Stimulated activated CD8-positive, alpha-beta memory T cell treated with anti-CD3 and anti-CD28 coated beads, Interleukin-15, amount 100 ng/mL, for 4 hours (primary cell): ENCODE measurements at regions not wholly inside any gene's neighbourhood (a gene's known extent, or its start where the extent isn't known, plus 50 kb on each side); places are given as distances from the start of the nearest gene placed in this dataset.

Source experiments
- DNase-seq, 2 donors: peaks; one replicate each; pipeline ENCODE4 v3.0.0-alpha.2; 2020; ENCODE audit warnings: low read depth in 2 of 2

GRCh38 chr10:2256241-2256640, 518.9 kb upstream of the ADARB2 start:
- DNase-seq = no peak

- no peak for DNase-seq
These were observed 514.8 kb upstream of the ADARB2 start for GRCh38 chr10:2252096-2252495.

- DNase-seq = no peak
These were observed 514.3 kb upstream of the ADARB2 start for GRCh38 chr10:2251631-2252030.

GRCh38 chr10:2246747-2247146, 509.4 kb upstream of the ADARB2 start:
- no peak for DNase-seq

GRCh38 chr10:2245580-2245979, 508.3 kb upstream of the ADARB2 start:
- no peak for DNase-seq

- no peak for DNase-seq
These were observed 507.1 kb upstream of the ADARB2 start for GRCh38 chr10:2244471-2244870.

GRCh38 chr10:2236876-2237275, 499.6 kb upstream of the ADARB2 start:
- DNase-seq = no peak

GRCh38 chr10:2232479-2232878, 495.2 kb upstream of the ADARB2 start:
- no peak for DNase-seq

GRCh38 chr10:2230478-2230877, 493.2 kb upstream of the ADARB2 start:
- DNase-seq = no peak

- DNase-seq = no peak
These were observed 491.1 kb upstream of the ADARB2 start for GRCh38 chr10:2228320-2228901.

GRCh38 chr10:2225609-2226008, 488.3 kb upstream of the ADARB2 start:
- no peak for DNase-seq

- DNase-seq = no peak
These were observed 486.4 kb upstream of the ADARB2 start for GRCh38 chr10:2223548-2224320.

- no peak for DNase-seq
These were observed 485.3 kb upstream of the ADARB2 start for GRCh38 chr10:2222631-2223030.

- DNase-seq = no peak
These were observed 477.5 kb upstream of the ADARB2 start for GRCh38 chr10:2214805-2215204.

- DNase-seq = no peak
These were observed 476.8 kb upstream of the ADARB2 start for GRCh38 chr10:2214092-2214491.

GRCh38 chr10:2212244-2212834, 475.0 kb upstream of the ADARB2 start:
- DNase-seq = no peak

GRCh38 chr10:2210088-2210487, 472.8 kb upstream of the ADARB2 start:
- no peak for DNase-seq

- DNase-seq = no peak
These were observed 470.8 kb upstream of the ADARB2 start for GRCh38 chr10:2208106-2208505.

GRCh38 chr10:2207246-2207922, 470.1 kb upstream of the ADARB2 start:
- DNase-seq = no peak

GRCh38 chr10:2205406-2205805, 468.1 kb upstream of the ADARB2 start:
- no peak for DNase-seq

- DNase-seq = no peak
These were observed 465.1 kb upstream of the ADARB2 start for GRCh38 chr10:2202401-2202800.

GRCh38 chr10:2201534-2202099, 464.3 kb upstream of the ADARB2 start:
- DNase-seq = no peak
